ENCODE measurements at regions not wholly inside any gene's neighbourhood (a gene's known extent, or its start where the extent isn't known, plus 50 kb on each side); places are given as distances from the start of the nearest gene placed in this dataset.

- Histone ChIP-seq H3K4ac (ENCODE audit: low read depth, low read length) (no peak overlapping the region), H3K9ac (ENCODE audit: extremely low read depth, insufficient read length, low read length) (no peak overlapping the region), H2BK20ac (ENCODE audit: low read depth, low read length, poor library complexity, severe bottlenecking) (no peak overlapping the region), H3K9me3 (ENCODE audit: control insufficient read depth, low read depth, low read length) (no peaks in the 10 kb centered on the region), H4K8ac (replicated peaks; ENCODE audit: insufficient read length, low read depth, low read length) (no peak overlapping the region), H3T11ph (ENCODE audit: low read length) (no peak overlapping the region), H3K4me2 (ENCODE audit: insufficient read depth, insufficient read length, low read length) (no peak overlapping the region), H4K5ac (ENCODE audit: insufficient read length, low read depth, low read length) (no peak overlapping the region), H3K56ac (ENCODE audit: insufficient read length, low read depth, low read length) (no peak overlapping the region), H3K27me3 (ENCODE audit: insufficient read depth, low read length) (no peaks in the 10 kb centered on the region), H2BK15ac (ENCODE audit: low read depth, low read length) (no peak overlapping the region), H4K20me1 (ENCODE audit: control insufficient read depth, insufficient read depth, insufficient read length) (no peaks in the 10 kb centered on the region), H2BK120ac (ENCODE audit: low read depth, low read length, poor library complexity, severe bottlenecking) (no peak overlapping the region), H3K27ac (ENCODE audit: insufficient read length, low read depth, low read length) (no peak overlapping the region), H3K79me2 (ENCODE audit: insufficient read depth, low read length) (no peaks in the 10 kb centered on the region), H3K18ac (ENCODE audit: insufficient read length, low read depth, low read length) (no peak overlapping the region), H2BK12ac (ENCODE audit: insufficient read length, low read depth, low read length) (no peak overlapping the region), H3K4me1 (ENCODE audit: insufficient read depth, low read length) (no peaks in the 10 kb centered on the region), H2AFZ (ENCODE audit: low read length) (no peak overlapping the region), H3K23ac (ENCODE audit: insufficient read length, low read depth, low read length) (no peak overlapping the region), H3K23me2 (ENCODE audit: insufficient read length, low read depth, low read length, poor library complexity, severe bottlenecking) (no peaks in the 10 kb centered on the region), H4K91ac (ENCODE audit: insufficient read length, low read depth, low read length) (no peak overlapping the region), H3K14ac (ENCODE audit: insufficient read depth, low read length) (no peak overlapping the region), H2BK5ac (ENCODE audit: insufficient read length, low read length) (no peak overlapping the region), H2AK5ac (ENCODE audit: insufficient read length, low read length) (no peak overlapping the region), H3K79me1 (ENCODE audit: insufficient read depth, low read depth, low read length, poor library complexity, severe bottlenecking) (no peaks in the 10 kb centered on the region)
- Mint-ChIP-seq H3K4me1 (no peaks in the 10 kb centered on the region), H3K27me3 (ENCODE audit: low read depth) (no peaks in the 10 kb centered on the region), H3K4me3 (no peak overlapping the region), H3K9me3 (no peaks in the 10 kb centered on the region), H3K27ac (no peak overlapping the region), H3K36me3 (ENCODE audit: insufficient read depth in 1 of 3, low read depth in 3 of 3) (no peaks in the 10 kb centered on the region)
- no CpG with 5 or more reads among the region's 6 CpGs for WGBS (ENCODE audit: extremely low coverage, insufficient read length, low lambda C conversion rate)
- no peak for DNase-seq
- TF ChIP-seq CTCF (conservative IDR thresholded peaks at IDR 0.05), result no peak
These were observed 567.4 kb downstream of the CBLN4 start for GRCh38 chr20:55437798-55438415.

Measured in H9 (cell line).